Activated CD4-positive, alpha-beta T cell treated with anti-CD3 and anti-CD28 coated beads, Interleukin-2, amount 10 ng/mL, durations not matched to agents 7 days and 5 days (primary cell): ENCODE measurements at regions not wholly inside any gene's neighbourhood (a gene's known extent, or its start where the extent isn't known, plus 50 kb on each side); places are given as distances from the start of the nearest gene placed in this dataset.
"Not testable (repeated sequence)": the region's sequence is repeated elsewhere in the genome, so short reads cannot be mapped to it uniquely, and the experiment has no call there.

Experiments
- CTCF ChIA-PET: fragments of 350-600 bp; sonication (Branson Sonifier 250); formaldehyde crosslinking; loops from one replicate; lab custom pipeline; 2021; ENCODE audit warnings: antibody characterized with exemption; lab: Charles Lee
- POLR2A ChIA-PET: fragments of 350-600 bp; sonication (Branson Sonifier 250); formaldehyde crosslinking; loops from one replicate; lab custom pipeline; 2021; ENCODE audit warnings: antibody characterized with exemption; lab: Charles Lee
- DNase-seq: peaks from one replicate; pipeline ENCODE4 v3.0.0-alpha.2; 2020
- H3K27ac Mint-ChIP-seq: one replicate; pipeline ENCODE4 v1.8.0; 2021; ENCODE audit warnings: mild to moderate bottlenecking, moderate library complexity, mixed read lengths
- H3K27me3 Mint-ChIP-seq: one replicate; pipeline ENCODE4 v1.8.0; 2021; ENCODE audit warnings: mixed read lengths
- H3K36me3 Mint-ChIP-seq: one replicate; pipeline ENCODE4 v1.8.0; 2021; ENCODE audit warnings: low read depth, mixed read lengths
- H3K4me1 Mint-ChIP-seq: one replicate; pipeline ENCODE4 v1.8.0; 2021; ENCODE audit warnings: mixed read lengths
- H3K4me3 Mint-ChIP-seq: one replicate; pipeline ENCODE4 v1.8.0; 2021; ENCODE audit warnings: mild to moderate bottlenecking, moderate library complexity, mixed read lengths
- H3K9me3 Mint-ChIP-seq: one replicate; pipeline ENCODE4 v1.8.0; 2021; ENCODE audit warnings: mixed read lengths

DNA sequence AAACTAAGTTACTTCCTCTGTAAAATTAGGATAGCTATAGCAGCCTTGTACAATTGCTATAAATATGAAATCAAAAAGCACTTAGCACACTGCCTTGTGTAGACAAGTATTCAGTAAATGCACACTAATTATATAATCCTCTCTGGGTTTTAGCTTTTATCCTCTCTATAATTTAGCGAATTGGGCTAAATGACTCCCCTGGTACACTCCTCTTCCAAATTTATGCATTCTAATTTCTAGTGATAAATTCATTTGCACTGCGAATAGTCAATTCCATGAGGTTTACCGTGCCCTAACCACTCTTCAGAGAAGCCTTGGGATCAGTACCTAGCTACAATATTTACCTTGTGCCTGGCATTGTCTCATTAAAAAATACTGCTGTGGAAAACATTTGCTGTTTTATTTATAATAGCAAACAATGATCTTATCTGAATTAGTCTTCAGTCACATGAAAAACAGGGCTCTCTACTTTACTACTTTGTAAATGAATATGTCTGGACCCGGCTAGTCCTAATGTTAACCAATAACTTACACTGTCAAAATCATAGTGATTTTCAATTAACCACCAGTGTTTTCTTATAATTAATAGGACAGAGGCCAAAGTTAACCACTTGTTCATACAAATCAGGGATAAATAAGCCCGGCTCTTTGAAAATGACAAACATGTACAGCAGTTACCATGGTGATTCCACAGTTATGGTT lies 577.9 kb downstream of the IPMK start:
- Mint-ChIP-seq H3K4me3 (no peak overlapping the region), H3K36me3 (no peaks in the 10 kb centered on the region), H3K27ac (no peak overlapping the region), H3K9me3 (no peaks in the 10 kb centered on the region), H3K27me3 (no peaks in the 10 kb centered on the region), H3K4me1 (no peaks in the 10 kb centered on the region)
- ChIA-PET POLR2A (no interaction called here), CTCF (no interaction called here)
- DNase-seq = no peak

DNA sequence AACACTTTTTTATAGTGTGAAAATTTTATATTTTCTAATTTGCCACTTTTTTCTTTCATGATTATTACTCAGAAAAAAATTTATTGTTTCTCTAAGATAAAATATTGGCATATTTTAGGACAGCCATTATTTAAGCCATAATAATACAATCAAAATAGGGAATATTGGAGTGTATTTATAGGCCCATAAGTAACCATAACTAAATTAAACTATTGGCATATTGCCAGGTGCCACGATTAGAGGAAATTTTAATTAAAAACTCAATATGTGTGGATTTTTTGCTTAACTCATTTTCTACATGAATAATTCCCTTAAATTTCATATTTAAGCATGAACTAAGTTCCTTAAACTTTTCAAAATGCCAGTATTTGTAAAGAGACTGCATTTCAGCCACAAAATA lies 587.8 kb downstream of the IPMK start:
- Mint-ChIP-seq H3K27me3 (no peaks in the 10 kb centered on the region), H3K4me3 (no peak overlapping the region), H3K4me1 (no peaks in the 10 kb centered on the region), H3K36me3 (no peaks in the 10 kb centered on the region), H3K27ac (no peak overlapping the region), H3K9me3 (peaks cover 3% of the 10 kb centered on the region)
- DNase-seq = no peak
- ChIA-PET POLR2A (no interaction called here), CTCF (no interaction called here)

DNA sequence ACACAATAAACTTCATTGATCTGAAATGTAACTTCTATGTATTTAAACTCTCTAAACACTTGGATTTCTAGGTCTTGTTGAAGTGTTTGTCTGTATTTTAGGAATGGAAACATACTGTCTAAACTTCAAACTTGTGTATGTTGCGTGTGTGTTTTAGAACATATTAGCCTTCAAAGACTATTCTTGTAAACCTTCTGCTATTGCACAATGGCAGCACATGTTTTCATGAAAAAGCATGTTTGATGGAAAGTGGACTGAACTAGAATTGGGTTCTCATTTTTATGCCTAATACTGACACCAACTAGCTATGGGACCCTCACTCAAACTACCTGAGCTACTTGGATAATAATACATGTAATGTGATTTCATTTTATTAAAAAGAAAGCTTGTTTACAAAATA lies 592.6 kb downstream of the IPMK start:
- no peak overlapping the region for H3K27ac Mint-ChIP-seq
- no peaks in the 10 kb centered on the region for H3K4me1 Mint-ChIP-seq
- no peak overlapping the region for H3K4me3 Mint-ChIP-seq
- H3K9me3 Mint-ChIP-seq = peaks cover 3% of the 10 kb centered on the region
- no peaks in the 10 kb centered on the region for H3K27me3 Mint-ChIP-seq
- CTCF ChIA-PET = no interaction called here
- no peak for DNase-seq
- POLR2A ChIA-PET = no interaction called here
- no peaks in the 10 kb centered on the region for H3K36me3 Mint-ChIP-seq

DNA sequence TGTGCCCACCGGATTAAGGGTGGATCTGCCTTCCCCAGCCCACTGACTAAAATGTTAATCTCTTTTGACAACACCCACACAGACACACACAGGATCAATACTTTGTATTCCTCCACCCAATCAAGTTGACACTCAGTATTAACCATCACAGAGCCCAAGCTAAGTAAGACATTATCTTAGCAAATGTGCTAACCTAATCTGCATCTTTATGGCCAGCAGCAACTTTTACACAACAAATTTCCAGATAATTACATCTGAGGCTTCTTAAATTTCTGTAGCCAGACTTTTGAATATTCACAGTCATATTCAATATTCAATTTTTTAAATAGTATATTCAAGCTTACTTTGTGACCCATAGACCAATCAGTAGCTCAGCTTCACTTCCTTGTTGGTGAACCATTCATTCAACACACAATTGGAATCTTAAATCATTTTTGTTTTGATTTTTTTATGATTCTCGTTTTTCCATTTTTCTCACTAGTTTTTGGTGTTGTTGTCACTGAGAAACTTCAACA lies 594.2 kb downstream of the IPMK start:
- Mint-ChIP-seq H3K4me3 (no peak overlapping the region), H3K4me1 (no peaks in the 10 kb centered on the region), H3K9me3 (peaks cover 3% of the 10 kb centered on the region), H3K27me3 (no peaks in the 10 kb centered on the region), H3K36me3 (no peaks in the 10 kb centered on the region), H3K27ac (no peak overlapping the region)
- no peak for DNase-seq
- POLR2A ChIA-PET = no interaction called here
- CTCF ChIA-PET = no interaction called here

DNA sequence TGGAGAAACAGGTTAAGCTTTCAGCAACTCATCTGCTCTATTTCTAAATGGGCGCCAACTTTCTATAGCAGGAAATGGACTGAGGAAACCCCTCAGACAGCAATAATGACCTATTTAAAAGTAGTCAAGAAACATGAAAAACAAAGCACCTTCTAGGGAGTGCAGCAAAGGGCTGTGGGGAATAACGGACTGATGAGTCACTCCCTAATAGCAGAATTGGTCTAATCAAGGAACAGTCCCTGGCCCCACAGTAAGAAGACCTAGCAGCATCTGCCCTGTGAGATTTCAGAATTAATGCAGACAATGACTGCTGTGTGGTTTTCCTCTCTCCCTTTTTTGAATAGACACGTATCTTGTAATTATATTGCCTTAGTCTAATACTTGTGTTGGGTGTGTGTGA lies 602.9 kb downstream of the IPMK start:
- H3K4me1 Mint-ChIP-seq = no peaks in the 10 kb centered on the region
- POLR2A ChIA-PET = no interaction called here

DNA sequence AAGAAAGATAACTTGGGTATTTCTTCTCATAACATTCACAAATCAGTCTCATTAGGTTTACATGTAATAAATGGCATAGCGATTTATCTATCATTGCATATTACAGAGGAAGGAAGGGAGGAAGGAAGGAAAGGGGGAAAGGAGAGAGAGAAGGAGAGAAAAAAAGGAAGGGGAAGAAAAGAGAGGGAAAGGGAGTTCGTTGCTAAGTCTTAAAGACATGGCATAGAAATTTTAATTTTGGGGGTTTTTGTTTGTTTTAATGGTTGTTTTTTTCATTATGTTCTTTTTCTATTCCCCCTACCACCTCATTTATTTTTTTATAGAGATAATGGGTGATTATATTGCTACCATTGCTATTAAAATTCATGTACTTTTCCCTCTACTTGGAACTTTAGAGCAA lies 604.3 kb downstream of the IPMK start:
- ChIA-PET CTCF (no interaction called here), POLR2A (no interaction called here)
- no peaks in the 10 kb centered on the region for H3K9me3 Mint-ChIP-seq
- no peak overlapping the region for H3K27ac Mint-ChIP-seq
- no peak for DNase-seq
- H3K4me1 Mint-ChIP-seq = no peaks in the 10 kb centered on the region
- H3K36me3 Mint-ChIP-seq = no peaks in the 10 kb centered on the region
- no peaks in the 10 kb centered on the region for H3K27me3 Mint-ChIP-seq
- H3K4me3 Mint-ChIP-seq = no peak overlapping the region

More for the DNA sequence above, 602.9 kb downstream of the IPMK start:
- no peaks in the 10 kb centered on the region for H3K36me3 Mint-ChIP-seq
- no peaks in the 10 kb centered on the region for H3K27me3 Mint-ChIP-seq
- no peak for DNase-seq
- H3K9me3 Mint-ChIP-seq = no peaks in the 10 kb centered on the region
- no peak overlapping the region for H3K4me3 Mint-ChIP-seq
- H3K27ac Mint-ChIP-seq = no peak overlapping the region
- CTCF ChIA-PET = no interaction called here

DNA sequence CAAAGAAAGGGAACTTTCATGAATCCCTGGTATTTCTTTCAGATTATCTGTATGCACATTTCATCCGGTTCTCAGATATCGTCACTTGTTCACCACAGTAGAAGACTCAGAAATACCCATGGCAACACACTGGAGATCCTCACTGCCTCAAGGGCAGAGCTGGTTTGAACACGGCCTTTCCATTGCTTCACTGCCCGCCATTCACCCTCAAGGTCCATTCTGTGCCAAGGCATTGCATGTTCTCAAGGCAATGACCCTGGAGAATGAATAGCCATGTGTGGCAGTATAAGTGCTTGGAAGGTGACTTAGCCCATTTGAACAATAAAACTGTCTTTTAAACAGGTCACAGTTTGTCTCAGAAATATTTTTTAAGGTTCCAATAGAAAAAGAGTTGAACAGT lies 606.5 kb downstream of the IPMK start:
- Mint-ChIP-seq H3K27ac (no peak overlapping the region), H3K4me3 (no peak overlapping the region), H3K36me3 (no peaks in the 10 kb centered on the region), H3K9me3 (no peaks in the 10 kb centered on the region), H3K27me3 (no peaks in the 10 kb centered on the region), H3K4me1 (no peaks in the 10 kb centered on the region)
- no peak for DNase-seq
- CTCF ChIA-PET = no interaction called here
- POLR2A ChIA-PET = no interaction called here

DNA sequence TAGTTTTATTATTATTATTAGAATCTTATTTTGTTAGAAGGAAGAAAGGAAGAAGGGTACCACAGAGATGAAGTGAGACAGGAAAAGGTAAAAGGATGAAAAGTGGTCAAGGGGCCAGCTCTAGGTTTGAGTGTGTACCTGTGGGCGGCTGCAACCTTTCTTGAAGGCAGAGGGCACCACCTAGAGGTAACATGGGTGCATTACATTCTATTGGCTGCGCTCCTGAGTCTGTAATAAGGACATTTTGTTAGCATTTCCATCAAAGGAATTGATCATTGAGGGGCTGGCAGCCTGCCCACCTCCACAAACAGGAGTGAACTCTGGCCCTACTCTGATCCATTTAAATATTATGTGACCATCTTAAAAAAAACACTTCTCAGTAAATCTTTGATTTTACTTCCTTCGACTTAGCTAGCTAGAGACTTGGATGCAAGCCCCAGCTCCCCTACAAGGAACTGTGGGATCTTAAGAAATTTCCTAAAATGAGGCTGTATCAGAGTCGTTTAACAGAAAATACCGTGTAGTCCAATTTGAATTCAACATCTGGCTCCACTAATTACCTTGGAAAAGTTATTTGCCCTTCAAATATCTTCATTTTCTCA lies 610.4 kb downstream of the IPMK start:
- DNase-seq = peak; percentile 28
- Mint-ChIP-seq H3K4me3 (no peak overlapping the region), H3K4me1 (no peaks in the 10 kb centered on the region), H3K36me3 (no peaks in the 10 kb centered on the region), H3K9me3 (no peaks in the 10 kb centered on the region), H3K27me3 (no peaks in the 10 kb centered on the region), H3K27ac (no peak overlapping the region)
- ChIA-PET CTCF (interaction anchor here (0.7 to 2.3 kb wide), 2 partner anchors 17 to 580 kb away, joined by 3 to 6 read pairs; no protein-coding TSS in a partner anchor), POLR2A (no interaction called here)

DNA sequence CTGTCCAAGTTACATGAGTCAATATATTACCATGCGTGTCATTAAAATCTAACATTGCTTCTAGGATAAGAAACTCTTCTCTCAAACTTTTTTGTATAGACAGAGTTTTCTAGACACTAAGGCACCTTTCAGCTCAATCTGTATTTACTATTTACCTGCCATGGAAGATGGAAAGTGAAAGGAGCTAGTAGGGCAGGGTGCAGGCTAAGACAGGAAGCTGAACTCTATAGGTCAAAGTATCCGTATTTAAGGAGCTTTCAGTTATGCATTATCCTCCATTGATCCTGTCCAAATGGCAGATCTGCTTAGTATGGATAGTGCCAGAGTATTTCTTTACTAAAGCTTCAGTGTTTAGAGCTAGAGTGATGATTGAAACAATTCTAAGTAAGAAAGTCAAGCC lies 612.8 kb downstream of the IPMK start:
- ChIA-PET POLR2A (no interaction called here), CTCF (no interaction called here)
- no peaks in the 10 kb centered on the region for H3K36me3 Mint-ChIP-seq
- no peaks in the 10 kb centered on the region for H3K4me1 Mint-ChIP-seq
- H3K27me3 Mint-ChIP-seq = no peaks in the 10 kb centered on the region
- no peak overlapping the region for H3K4me3 Mint-ChIP-seq
- H3K9me3 Mint-ChIP-seq = no peaks in the 10 kb centered on the region
- no peak for DNase-seq
- H3K27ac Mint-ChIP-seq = no peak overlapping the region

DNA sequence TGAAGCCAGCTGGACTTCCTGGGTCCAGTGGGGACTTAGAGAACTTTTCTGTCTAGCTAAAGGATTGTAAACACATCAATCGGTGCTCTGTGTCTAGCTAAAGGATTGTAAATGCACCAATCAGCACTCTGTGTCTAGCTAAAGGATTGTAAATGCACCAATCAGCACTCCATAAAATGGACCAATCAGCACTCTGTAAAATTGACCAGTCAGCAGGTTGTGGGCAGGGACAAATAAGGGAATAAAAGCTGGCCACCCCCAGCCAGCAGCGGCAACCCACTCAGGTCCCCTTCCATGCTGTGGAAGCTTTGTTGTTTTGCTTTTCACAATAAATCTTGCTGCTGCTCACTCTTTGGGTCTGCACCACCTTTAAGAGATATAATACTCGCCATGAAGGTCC lies 622.6 kb downstream of the IPMK start:
- H3K4me3 Mint-ChIP-seq, H3K27ac Mint-ChIP-seq, DNase-seq, H3K36me3 Mint-ChIP-seq, POLR2A ChIA-PET, H3K27me3 Mint-ChIP-seq, H3K4me1 Mint-ChIP-seq, H3K9me3 Mint-ChIP-seq: not testable (repeated sequence)
- CTCF ChIA-PET = interaction anchor here (0.6 kb wide), 1 partner anchor 313 kb away, joined by 3 read pairs; no protein-coding TSS in a partner anchor

DNA sequence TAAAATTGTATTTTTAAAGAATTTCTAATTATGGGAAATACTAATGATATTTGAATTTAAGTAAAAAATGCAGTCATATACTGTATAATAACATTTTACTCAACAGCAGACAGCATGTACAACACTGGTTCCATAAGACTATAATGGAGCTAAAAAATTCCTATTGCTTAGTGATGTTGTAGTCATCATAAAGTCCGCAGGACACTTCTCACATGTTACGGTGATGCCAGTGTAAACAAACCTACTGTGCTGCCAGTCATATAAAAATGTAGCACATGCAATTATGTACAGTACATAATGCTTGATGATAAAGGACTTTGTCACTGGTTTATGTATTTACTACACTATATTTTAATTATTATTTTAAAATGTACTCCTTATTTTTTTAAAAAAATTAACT lies 629.3 kb downstream of the IPMK start:
- Mint-ChIP-seq H3K27me3 (no peaks in the 10 kb centered on the region), H3K36me3 (no peaks in the 10 kb centered on the region), H3K4me3 (no peak overlapping the region), H3K4me1 (no peaks in the 10 kb centered on the region), H3K27ac (no peak overlapping the region), H3K9me3 (no peaks in the 10 kb centered on the region)
- DNase-seq = no peak
- ChIA-PET POLR2A (no interaction called here), CTCF (no interaction called here)

DNA sequence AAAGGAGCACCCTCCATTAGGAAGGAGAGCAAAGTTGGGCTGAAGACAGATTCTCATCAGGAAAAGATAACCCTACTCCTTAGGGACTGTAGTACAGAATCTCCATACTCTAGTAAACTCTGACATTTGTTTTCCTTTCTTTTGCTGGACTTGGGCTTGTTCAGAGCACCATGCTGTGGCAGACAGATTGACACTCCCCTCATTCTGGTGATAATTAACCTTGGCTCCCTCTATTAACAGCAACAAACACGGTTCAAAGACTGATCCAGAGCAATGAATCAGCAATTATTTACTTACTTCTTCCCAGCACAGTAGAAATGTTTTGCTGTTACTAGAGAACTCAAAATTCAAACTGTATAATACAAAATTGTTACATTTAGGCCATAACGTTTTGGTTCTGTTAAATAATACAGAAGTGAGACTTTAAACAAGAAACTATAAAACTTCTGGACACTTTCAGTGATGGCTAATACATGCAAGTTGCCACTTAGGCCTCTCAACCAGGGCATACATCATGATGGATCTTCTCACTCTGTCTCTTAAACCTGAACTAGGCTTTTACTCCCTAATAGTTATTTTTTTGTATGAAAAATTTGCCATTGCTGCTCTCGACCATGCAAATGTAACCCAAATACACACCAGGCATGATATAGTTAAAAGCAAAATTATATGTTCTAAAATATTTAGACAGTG lies 639.0 kb downstream of the IPMK start:
- no peaks in the 10 kb centered on the region for H3K4me1 Mint-ChIP-seq
- ChIA-PET POLR2A (no interaction called here), CTCF (no interaction called here)
- H3K4me3 Mint-ChIP-seq = no peak overlapping the region
- H3K27me3 Mint-ChIP-seq = no peaks in the 10 kb centered on the region
- DNase-seq = no peak
- no peaks in the 10 kb centered on the region for H3K9me3 Mint-ChIP-seq
- H3K36me3 Mint-ChIP-seq = no peaks in the 10 kb centered on the region
- H3K27ac Mint-ChIP-seq = no peak overlapping the region

DNA sequence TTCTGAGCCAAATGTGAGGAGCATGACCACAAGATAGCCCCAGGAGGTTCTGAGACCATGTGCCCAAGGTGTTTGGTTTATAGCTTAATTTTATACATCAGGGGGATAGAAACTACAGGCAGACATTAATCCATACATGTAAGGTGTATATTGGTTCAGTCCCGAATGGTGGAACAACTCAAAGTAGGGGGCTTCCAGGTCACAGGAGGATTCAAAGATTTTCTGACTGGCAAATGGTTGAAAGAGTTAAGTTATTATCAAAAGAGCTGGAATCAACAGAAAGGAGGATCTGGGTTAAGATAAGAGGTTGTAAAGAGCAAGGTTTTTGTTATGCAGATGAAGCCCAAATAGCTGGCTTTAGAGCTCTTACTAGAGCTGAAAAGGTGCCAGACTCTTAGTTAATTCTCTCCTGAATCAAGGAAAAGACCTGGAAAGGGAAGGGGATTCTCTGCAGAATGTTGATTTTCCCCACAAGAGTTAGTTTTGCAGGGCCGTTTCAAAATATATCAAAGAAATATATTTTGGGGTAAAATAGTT lies 640.0 kb downstream of the IPMK start:
- no peak for DNase-seq
- ChIA-PET POLR2A (no interaction called here), CTCF (no interaction called here)
- no peak overlapping the region for H3K27ac Mint-ChIP-seq
- no peaks in the 10 kb centered on the region for H3K27me3 Mint-ChIP-seq
- H3K9me3 Mint-ChIP-seq = no peaks in the 10 kb centered on the region
- H3K36me3 Mint-ChIP-seq = no peaks in the 10 kb centered on the region
- no peaks in the 10 kb centered on the region for H3K4me1 Mint-ChIP-seq
- H3K4me3 Mint-ChIP-seq = no peak overlapping the region
